HG02571 (cell line): ENCODE measurements at regions not wholly inside any gene's neighbourhood (a gene's known extent, or its start where the extent isn't known, plus 50 kb on each side); places are given as distances from the start of the nearest gene placed in this dataset.
"Not testable (repeated sequence)": the region's sequence is repeated elsewhere in the genome, so short reads cannot be mapped to it uniquely, and the experiment has no call there.

Experiments used
- ATAC-seq: cut with Tn5 transposase; IDR thresholded peaks from one replicate; pipeline ENCODE4 v1.9.1; 2021; ENCODE audit warnings: mild to moderate bottlenecking, moderate library complexity; ENCODE audit not compliant: unreplicated experiment

DNA sequence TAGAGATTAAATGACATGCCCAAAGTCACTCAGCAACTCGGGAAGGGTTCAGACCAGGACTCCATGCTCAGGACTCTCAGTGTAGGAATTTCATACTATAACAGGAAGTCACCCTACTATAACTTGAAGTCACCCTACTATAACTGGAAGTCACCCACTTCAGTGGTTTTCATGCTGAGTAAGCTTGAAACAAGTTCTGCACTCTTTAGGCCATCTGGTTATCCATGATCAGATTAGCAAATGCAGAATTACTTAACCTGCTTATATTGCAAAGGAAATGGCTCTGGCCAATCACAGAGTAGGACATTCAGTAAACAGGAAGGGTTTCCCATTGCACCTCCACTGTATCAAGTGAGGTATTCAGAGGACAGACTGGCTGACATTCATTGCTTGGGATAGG, 1240.4 kb downstream of the GATA3 start:
- peak; percentile 89 for ATAC-seq

GRCh38 chr10:9296190-9296589, 1241.7 kb downstream of the GATA3 start:
- no peak for ATAC-seq

DNA sequence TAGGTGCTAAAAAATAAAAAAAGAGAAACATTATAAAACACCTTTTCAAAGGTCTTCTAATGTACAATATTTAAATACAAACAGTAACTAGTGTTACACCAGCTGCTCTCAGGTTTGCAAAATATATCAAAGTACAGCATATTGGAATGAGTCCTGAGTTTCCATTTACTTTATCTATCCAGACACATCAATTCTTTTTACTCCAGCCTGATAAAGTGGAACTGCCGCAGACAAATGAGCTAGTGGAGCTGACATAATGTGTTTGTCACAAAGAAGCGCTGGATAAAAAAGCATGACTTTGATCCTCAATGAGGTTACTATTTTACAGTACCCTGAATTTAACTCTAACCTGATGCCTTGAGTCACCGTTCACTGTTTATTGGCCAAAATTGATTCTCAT, 1243.1 kb downstream of the GATA3 start:
- no peak for ATAC-seq

GRCh38 chr10:9299966-9300365, 1245.5 kb downstream of the GATA3 start:
- no peak for ATAC-seq

- ATAC-seq = no peak
Observed at GRCh38 chr10:9301148-9301547, 1246.7 kb downstream of the GATA3 start.

DNA sequence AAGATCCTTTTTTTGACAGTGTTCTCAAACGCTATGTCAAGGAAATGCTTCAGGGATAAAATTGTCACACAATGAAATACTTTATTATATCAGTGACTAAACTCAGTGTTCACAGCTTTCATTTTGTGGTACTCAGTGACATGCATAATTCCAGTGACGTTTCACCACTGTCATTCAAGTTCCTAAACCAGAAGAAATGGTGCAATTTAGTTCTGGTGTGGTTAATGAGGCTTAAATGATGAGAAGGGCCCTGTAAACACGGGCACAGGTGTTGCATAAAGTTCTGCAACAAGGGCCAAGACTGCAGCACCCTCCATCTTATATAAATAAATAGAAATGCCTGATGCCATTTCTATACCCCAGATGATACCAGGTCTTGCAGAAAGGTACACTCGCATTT, 1247.1 kb downstream of the GATA3 start:
- ATAC-seq = no peak

DNA sequence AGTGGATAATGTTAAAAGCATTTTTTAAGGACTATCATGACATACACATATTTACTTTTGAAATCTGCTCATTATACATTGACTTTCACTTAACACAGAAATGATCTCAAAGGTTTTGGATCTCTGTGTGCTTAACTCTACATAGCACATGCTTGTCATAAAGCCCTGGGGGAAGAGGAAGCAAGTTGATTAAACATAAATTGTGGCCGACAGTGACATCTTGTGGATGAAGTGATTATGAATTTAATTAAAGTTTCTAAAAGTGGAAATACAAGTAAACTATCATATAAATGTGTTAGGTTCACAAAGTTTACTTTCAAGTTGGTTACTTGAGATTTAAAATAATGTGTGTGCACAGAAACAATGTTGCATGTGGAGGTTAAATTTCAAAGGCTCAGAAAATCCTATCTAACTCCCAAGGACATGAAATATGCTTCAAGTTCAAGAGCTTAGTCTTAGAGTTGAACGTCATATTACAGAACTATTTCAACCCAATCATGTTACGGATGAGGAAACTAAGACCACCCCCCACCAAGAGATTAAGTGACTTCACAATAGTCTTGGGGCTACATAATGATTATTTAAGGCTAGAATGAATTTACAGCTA, 1247.8 kb downstream of the GATA3 start:
- no peak for ATAC-seq

DNA sequence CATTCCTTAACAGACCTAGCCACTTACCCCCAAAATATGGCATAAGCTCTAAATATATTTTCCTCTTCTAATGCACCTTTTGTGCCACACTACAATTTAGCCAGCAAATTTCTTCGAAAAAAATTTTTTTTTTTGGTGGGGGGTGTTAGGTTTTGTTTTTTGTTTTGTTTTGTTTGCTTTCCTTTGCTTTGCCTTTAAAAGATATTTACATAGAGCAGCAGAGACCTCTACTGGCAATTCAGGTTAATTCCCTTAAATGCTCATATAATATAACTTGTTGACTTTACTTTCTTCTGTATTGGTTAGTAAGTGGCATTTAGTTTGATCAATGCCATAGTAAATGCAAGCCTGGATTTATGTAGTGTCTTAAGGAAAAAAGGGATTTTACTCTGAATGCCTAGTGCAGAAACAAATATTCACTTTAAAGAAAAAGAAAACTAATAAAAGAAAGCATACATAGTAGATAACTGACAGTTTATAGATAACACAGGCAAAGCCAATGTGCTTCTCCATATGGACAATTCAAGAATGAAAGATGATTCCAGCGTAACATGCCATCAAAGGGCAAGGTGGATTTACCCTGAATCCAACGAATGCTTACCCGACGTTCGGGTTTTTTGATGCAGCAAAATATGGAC, 1250.6 kb downstream of the GATA3 start:
- no peak for ATAC-seq

- ATAC-seq = no peak
Observed at GRCh38 chr10:9311702-9312499, 1257.4 kb downstream of the GATA3 start.

DNA sequence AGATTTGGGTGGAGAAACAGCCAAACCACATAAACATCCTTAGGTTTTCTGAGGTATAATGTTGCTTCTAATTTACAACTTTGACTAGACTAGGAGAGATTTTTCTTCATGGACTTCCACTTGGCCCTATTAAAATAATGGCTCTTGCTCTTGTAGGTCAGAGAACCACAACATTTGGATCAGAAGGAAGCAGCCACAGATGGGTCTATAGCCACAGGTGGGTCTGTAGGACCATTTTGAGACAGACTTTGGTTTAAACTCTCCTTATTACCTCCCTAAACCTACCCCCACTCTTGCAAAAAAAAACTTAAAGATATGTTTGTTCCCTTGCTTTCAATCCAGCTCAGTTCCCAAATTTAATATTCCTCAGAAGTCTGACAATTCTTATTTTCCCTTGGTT, 1260.8 kb downstream of the GATA3 start:
- ATAC-seq = no peak

DNA sequence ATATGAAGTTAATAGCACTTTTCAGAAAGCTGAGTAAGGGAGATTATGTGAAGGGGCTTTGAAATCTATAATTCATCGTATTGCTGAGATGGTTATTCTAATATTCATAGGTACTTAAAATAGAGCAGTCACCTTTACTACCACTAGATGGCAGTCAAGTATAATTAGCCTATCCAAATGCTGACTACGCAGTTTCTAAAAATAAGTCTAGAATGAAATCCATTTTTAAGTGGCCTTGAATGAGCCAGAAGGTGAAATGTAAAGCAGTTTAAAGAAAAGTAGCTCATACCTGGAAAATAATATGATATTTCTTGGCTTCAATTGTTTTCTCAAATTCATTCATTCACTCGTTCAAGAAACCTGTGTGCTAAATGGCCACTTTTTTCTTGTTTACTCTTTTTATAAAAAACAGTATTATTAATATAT, 1277.1 kb downstream of the GATA3 start:
- ATAC-seq = peak; percentile 76

- ATAC-seq = no peak
Observed at GRCh38 chr10:9334270-9334669, 1279.8 kb downstream of the GATA3 start.

- no peak for ATAC-seq
Observed at GRCh38 chr10:9339716-9340115, 1285.2 kb downstream of the GATA3 start.

DNA sequence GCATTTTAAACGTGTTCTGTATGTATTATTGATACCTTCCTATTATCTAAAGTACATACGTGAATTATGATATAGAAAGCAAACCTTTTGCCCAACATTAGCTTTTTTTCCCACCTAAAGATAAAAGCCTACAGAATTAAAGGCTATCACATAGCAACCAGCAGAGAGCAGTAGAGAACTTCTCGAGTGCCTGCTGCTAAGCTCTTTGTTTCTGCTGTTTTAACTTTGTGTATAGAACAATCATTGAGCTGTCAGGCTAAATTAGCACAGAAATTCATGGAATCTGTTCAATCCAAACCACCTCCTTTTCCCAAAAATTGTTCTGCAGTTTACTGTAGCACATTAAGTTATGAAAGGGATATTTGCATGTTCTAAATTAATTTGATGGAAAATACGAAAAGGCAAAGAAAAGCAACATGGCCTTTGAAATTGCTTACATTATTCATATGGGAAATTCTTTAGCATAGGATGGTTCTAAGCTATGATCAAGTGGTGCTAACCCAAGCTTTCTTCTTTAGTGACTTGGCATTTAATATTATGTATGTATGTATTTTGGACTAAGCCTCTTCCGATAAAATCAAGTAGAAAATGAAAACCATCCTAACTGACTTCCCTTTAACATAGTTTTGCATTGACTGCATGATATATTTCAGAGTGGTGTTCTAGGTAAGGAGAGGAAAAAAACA, 1288.5 kb downstream of the GATA3 start:
- no peak for ATAC-seq

DNA sequence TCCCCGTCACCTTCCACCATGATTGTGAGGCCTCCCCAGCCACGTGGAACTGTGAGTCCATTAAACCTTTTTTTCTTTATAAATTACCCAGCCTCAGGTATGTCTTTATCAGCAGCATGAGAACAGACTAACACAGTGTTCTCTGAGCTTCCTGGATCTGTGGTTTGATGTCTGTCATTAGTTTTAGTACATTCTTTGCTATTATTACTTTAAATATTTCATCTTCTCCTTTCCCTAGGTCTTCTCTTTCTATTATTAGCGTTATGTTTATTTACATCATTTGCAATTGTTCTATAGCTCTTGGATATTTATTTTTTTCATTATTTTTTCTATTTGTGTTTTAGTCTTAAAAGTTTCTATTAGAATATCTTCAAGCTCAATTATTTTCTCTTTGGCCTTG, 1293.4 kb downstream of the GATA3 start:
- not testable (repeated sequence) for ATAC-seq

DNA sequence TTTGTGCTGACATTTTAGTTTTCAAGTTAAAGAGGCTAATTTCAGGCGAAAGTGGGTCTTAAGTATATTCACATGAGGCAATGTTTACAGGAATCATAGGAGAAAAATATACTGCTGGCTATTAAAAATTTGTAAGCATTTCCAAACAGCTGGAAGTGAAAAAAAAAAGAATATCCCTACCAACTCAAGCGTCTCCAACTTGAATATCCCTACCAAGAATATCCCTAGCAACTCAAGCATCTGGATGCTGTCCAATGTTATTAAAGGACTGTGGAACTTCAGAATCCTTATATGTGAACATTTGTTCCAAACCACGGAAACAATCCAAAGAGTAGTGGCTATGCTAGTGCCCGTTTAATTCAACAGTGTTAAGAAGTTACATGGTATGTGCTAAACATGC, 1303.0 kb downstream of the GATA3 start:
- ATAC-seq = no peak

DNA sequence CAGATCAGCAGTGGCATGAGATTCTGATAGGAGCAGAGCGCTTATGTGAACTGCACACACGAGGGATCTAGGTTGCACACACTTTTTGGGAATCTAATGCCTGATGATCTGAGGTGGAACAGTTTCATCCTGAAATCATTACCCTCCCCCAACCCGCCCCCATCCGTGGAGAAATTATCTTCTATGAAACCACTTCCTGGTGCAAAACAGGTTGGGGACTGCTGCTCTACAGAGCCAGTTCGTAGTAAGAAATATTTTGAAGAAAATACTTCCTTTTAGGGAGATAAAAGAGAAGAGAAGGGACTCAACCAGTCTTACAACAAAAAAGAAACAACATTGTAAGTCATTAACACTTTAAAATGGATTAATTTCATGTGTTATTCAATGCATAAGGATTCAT, 1308.2 kb downstream of the GATA3 start:
- ATAC-seq = no peak

- no peak for ATAC-seq
Observed at GRCh38 chr10:9379183-9379582, 1324.7 kb downstream of the GATA3 start.

DNA sequence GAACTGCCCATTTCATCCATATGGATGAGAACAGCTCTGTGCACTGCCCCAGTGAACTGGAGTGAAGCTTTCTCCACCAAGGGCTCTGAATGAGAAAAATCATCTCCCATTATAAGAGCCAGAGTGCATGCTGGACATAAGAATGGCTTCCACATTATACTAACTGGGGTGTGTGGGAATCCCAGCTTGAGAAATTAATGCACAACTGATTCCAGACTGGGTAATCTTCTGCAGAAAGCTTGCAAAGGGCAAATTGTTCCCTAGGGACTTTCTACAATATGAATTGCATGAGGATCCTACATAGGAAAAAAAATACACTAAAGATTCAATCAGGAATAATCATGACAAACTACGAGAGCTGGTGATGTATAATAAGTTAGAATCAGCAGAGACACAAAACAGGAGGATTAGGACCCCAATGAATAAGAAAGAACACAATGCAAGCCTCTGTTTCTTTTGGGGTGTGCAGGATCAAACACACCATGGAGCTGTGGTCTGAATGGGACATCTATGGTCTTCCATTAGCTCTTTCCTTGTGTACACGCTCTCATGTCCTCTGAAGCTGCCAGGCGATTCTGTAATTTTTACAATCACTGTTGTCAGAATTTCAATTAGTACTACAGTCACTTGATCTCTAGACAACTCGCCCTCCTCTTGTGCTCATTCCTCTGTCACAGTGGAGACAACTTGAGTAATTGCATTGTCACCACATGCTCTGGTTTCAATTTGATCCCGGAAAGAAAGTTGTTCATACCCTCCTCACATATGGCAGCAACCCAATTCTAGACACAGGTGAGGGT, 1327.4 kb downstream of the GATA3 start:
- ATAC-seq = no peak

DNA sequence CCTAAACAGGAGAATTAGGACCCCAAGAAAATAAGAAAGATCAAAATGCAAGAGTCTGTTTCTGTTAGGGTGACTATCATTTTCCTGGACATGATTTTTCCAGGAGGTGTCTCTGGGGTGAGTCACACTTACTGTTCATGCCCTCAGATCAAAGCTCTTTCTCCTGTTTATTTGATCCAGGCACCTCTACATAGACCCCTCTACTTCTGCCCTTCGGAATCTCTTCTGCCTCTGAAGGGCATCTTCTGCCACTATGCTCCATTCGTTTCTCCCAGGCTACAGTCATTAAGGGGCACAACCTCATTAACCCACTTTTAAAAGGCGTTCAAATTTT, 1328.0 kb downstream of the GATA3 start:
- ATAC-seq = no peak

GRCh38 chr10:9390516-9390915, 1336.0 kb downstream of the GATA3 start:
- ATAC-seq = no peak
